ENCODE measurements at regions not wholly inside any gene's neighbourhood (a gene's known extent, or its start where the extent isn't known, plus 50 kb on each side); places are given as distances from the start of the nearest gene placed in this dataset.

DNA sequence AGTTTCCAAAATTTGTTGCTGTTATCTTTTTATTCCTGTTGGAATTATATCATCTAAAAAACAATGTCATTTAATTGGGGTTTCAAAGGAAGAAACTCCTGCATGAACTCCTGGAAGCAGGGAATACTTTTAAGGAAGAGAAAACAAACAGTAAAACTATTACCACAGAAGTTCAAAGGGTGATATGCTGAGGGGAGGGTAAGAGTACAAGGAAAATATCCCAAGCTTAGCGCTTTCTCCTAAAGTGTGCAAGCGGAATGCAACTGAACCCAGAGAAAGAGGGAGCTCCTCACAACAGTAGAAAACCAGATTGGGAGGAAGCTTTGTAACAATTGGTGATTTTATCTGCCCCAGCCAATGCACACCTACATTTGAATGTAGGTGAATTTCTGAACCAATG, 175.1 kb downstream of the NUFIP1 start:
- TF ChIP-seq EZH2 (IDR thresholded peaks at IDR 0.05; ENCODE audit: borderline replicate concordance) = no peak
- TF ChIP-seq, protein P1, sequence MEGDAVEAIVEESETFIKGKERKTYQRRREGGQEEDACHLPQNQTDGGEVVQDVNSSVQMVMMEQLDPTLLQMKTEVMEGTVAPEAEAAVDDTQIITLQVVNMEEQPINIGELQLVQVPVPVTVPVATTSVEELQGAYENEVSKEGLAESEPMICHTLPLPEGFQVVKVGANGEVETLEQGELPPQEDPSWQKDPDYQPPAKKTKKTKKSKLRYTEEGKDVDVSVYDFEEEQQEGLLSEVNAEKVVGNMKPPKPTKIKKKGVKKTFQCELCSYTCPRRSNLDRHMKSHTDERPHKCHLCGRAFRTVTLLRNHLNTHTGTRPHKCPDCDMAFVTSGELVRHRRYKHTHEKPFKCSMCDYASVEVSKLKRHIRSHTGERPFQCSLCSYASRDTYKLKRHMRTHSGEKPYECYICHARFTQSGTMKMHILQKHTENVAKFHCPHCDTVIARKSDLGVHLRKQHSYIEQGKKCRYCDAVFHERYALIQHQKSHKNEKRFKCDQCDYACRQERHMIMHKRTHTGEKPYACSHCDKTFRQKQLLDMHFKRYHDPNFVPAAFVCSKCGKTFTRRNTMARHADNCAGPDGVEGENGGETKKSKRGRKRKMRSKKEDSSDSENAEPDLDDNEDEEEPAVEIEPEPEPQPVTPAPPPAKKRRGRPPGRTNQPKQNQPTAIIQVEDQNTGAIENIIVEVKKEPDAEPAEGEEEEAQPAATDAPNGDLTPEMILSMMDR (IDR thresholded peaks at IDR 0.05; ENCODE audit: poor library complexity) = no peak
- TF ChIP-seq EZH2phosphoT487 (IDR thresholded peaks at IDR 0.05; ENCODE audit: low read depth, severe bottlenecking, unreplicated experiment) = no peak
